Breast epithelium (tissue), 3 donors: ENCODE measurements at regions not wholly inside any gene's neighbourhood (a gene's known extent, or its start where the extent isn't known, plus 50 kb on each side); places are given as distances from the start of the nearest gene placed in this dataset.

ENCODE experiments used
- POLR2AphosphoS5 ChIP-seq, 3 donors: sonication (generic); formaldehyde crosslinking; IDR thresholded peaks; one replicate each; pipeline ENCODE4 v1.6.1; 2017; ENCODE audit warnings: antibody characterized with exemption in 3 of 3
- TF ChIP-seq, protein P1 (sequence below), 3 donors: fragments of 450-650 bp; IDR thresholded peaks; one replicate each; pipeline ENCODE4 v1.5.1; 2016 to 2017; ENCODE audit warnings: antibody characterized with exemption in 3 of 3, mild to moderate bottlenecking in 3 of 3, moderate library complexity in 3 of 3

DNA sequence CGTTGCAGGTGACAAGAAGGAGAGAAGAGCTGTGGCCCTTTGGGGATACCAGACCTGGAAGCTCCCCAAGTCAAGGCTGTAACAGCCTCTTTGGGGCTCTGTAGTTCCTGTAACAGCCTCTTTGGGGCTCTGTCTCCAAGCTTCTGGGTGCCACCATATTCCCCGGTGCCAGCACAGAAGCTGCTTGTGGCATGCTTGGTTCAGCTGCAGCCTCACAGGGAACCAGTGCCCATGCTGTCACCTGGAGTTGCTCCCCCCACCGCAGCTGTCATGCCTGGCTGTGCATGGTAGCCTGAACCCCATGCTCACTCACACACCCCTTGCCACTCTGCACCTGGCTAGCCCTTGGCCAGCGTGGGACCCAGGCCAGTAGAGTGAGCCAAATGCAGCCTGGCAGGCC, 109.1 kb downstream of the ELAPOR2 start:
- TF ChIP-seq POLR2AphosphoS5 (IDR thresholded peaks at IDR 0.05), result no peak
- TF ChIP-seq, protein P1, sequence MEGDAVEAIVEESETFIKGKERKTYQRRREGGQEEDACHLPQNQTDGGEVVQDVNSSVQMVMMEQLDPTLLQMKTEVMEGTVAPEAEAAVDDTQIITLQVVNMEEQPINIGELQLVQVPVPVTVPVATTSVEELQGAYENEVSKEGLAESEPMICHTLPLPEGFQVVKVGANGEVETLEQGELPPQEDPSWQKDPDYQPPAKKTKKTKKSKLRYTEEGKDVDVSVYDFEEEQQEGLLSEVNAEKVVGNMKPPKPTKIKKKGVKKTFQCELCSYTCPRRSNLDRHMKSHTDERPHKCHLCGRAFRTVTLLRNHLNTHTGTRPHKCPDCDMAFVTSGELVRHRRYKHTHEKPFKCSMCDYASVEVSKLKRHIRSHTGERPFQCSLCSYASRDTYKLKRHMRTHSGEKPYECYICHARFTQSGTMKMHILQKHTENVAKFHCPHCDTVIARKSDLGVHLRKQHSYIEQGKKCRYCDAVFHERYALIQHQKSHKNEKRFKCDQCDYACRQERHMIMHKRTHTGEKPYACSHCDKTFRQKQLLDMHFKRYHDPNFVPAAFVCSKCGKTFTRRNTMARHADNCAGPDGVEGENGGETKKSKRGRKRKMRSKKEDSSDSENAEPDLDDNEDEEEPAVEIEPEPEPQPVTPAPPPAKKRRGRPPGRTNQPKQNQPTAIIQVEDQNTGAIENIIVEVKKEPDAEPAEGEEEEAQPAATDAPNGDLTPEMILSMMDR (IDR thresholded peaks at IDR 0.05), result no peak
